C4-2B (cell line): ENCODE measurements at regions not wholly inside any gene's neighbourhood (a gene's known extent, or its start where the extent isn't known, plus 50 kb on each side); places are given as distances from the start of the nearest gene placed in this dataset.
"Not testable (repeated sequence)": the region's sequence is repeated elsewhere in the genome, so short reads cannot be mapped to it uniquely, and the experiment has no call there.

Source experiments
- ZFX ChIP-seq: fragments of 450-650 bp; IDR thresholded peaks from 2 replicates; pipeline ENCODE4 v1.6.1; 2017
- TF ChIP-seq, protein P1 (sequence below): fragments of 450-650 bp; conservative IDR thresholded peaks from 2 replicates; pipeline ENCODE4 v1.5.1; 2017; ENCODE audit warnings: mild to moderate bottlenecking

DNA sequence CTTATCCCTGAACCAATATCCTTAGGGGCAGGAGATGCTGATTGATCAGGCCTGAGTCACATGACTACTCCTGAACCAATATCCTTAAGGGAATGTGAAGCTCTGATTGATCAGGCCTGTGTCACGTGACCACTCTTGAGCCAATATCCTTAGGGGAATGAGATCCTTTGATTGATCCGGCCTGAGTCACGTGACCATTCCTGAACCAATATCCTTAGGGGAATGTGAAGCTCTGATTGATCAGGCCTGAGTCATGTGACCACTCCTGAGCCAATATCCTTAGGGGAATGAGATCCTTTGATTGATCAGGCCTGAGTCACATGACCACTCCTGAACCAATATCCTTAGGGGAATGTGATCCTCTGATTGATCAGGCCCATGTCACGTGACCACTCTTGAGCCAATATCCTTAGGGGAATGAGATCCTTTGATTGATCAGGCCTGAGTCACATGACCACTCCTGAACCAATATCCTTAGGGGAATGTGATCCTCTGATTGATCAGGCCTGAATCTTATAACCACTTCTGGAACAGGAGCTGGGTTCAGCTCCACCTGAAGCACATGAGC lies 100.6 kb upstream of the TMEM132D start:
- TF ChIP-seq, protein P1, sequence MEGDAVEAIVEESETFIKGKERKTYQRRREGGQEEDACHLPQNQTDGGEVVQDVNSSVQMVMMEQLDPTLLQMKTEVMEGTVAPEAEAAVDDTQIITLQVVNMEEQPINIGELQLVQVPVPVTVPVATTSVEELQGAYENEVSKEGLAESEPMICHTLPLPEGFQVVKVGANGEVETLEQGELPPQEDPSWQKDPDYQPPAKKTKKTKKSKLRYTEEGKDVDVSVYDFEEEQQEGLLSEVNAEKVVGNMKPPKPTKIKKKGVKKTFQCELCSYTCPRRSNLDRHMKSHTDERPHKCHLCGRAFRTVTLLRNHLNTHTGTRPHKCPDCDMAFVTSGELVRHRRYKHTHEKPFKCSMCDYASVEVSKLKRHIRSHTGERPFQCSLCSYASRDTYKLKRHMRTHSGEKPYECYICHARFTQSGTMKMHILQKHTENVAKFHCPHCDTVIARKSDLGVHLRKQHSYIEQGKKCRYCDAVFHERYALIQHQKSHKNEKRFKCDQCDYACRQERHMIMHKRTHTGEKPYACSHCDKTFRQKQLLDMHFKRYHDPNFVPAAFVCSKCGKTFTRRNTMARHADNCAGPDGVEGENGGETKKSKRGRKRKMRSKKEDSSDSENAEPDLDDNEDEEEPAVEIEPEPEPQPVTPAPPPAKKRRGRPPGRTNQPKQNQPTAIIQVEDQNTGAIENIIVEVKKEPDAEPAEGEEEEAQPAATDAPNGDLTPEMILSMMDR, result not testable (repeated sequence)
- not testable (repeated sequence) for TF ChIP-seq ZFX
